ENCODE measurements at regions not wholly inside any gene's neighbourhood (a gene's known extent, or its start where the extent isn't known, plus 50 kb on each side); places are given as distances from the start of the nearest gene placed in this dataset.
"Not testable (repeated sequence)": the region's sequence is repeated elsewhere in the genome, so short reads cannot be mapped to it uniquely, and the experiment has no call there.

DNA sequence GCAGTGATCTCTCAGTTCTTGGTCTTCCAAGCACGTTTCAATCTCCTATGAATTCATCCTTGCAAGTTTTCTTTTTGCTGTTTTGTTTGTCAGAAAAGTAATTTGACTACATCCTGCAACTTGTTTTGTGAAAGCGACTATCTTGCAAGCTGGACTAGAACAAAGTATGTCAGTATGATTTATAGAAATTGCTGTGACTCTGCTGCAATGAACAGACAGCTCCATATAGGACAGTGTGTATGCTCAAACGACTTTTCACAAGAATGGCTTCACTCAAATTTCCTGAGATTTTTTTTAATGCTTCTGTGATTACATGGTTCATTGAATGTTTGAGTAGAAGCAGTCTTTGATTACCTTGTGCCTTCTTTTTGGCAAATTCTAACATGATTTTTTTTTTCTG lies 123.5 kb upstream of the TRHDE start:
- DNase-seq: no peak

DNA sequence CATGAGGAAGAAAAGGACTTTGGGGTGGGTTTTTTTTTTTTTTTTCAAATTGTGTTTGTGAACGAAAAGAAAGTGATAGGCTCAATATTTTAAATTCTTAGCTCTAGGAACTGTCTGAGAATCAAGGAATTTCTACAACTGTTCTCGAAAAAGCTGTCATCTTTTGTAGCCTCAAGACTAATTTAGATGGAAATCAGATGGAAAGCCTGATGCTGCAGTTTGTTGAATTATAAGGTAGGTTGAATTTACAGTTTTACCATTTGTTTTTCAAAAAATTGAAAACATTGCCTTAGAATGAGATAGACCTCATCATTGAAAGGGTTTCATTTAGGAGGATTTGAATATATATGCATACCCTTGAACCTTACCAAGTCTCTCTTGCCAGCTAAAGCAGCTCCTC lies 109.3 kb upstream of the TRHDE start:
- no peak for DNase-seq

DNA sequence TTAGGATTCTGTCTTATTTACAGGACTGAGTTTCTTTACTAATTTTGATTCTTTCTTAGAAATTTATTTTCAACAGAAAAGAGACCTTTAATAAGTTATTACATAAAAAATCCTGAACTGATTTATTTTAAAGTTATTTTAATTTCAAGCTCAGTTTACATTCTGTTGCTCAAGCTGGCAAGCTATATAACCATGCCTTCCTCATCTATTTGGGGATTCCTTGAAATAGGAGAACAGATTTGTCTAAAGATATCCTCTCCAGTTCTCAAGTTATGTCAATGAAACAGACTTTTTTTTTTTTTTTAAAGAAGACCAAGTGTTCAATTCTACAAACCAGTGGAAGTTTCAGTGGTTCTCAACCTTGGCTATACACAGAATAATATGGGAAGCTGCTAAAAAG lies 103.3 kb upstream of the TRHDE start:
- no peak for DNase-seq

DNA sequence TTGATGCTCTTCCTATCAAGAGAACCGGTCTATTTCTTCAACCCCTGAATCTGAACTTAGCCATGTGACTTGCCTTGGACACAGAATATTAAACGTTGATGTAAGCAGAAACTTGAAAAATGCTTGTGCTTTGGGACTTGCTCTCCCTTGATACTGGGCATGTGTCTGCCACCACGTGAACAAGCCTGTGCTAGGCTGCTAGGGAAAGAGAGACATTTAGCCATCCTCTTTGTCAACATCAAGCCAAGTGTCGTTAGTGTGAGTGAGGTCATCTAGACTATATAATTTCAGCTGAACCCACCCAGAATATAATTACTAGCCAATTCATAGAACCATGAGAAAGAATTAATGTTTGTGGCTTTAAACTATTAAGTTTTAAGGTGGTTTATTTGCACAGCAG lies 98.2 kb upstream of the TRHDE start:
- DNase-seq: no peak

DNA sequence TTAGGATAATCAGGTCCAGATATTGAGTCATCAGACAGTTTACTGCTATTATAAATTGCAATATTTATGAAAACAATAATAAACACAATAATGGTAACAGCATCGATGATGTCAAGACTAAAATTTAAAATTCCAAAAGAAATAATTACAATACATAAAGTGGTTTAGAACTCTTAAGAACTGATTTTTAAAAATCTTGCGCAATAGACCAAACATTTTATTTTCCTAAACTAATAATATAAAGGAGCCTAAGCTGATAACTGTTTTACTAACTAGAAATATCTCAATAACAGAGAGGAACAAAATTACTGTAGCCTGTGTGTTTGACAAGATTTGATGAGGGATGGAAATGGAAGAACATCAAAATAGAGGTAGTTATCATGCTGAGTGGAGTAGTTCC lies 93.9 kb upstream of the TRHDE start:
- DNase-seq: no peak

DNA sequence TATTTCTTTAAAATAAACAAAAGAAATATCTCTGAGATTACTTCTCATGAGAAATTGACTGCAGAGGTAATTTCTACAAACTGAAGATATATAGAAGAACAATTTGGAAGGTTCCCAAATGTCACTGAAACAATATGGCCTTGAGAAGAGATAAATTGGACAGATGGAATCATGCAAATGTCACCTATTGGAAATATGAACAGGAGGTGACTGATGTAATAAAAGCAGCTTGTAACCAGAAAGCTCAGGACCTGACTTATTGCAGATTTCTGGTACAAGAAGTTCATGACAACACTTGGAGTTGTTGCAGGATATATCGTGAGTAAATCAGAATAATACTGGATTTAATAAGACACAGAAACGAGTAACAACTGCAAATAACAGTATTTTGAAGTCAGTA lies 93.3 kb upstream of the TRHDE start:
- DNase-seq: no peak

DNA sequence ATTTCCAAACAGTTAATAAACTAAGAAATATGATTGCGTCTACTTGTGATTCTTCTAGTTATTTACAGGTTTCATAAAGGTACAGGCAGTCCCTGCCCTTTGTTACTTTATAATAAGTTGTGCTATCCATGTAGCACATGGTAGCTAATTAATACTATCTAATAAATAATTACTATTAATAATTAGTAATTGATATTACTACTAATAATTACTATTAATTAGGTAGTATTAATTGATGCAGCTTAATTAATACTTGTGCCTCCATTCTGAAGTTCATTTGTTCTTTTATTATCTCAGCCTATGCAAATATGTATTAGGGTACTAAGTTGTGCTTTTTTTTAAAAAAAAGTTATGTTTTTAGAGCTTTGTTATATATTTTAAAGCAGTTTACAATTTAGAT lies 92.3 kb upstream of the TRHDE start:
- DNase-seq: no peak

DNA sequence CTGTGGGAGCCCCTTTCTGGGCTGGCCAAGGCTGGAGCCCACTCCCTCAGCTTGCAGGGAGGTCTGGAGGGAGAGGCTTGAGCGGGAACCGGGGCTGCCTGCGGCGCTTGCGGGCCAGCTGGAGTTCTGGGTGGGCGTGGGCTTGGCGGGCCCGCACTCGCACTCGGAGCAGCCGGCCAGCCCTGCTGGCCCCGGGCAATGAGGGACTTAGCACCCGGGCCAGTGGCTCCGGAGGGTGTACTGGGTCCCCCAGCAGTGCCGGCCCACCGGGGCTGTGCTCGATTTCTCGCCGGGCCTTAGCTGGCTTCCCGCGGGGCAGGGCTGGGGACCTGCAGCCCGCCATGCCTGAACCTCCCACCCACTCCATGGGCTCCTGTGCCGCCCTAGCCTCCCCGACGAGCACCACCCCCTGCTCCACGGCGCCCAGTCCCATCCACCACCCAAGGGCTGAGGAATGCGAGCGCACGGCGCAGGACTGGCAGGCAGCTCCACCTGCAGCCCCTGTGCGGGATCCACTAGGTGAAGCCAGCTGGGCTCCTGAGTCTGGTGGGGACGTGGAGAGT lies 87.1 kb upstream of the TRHDE start:
- not testable (repeated sequence) for DNase-seq

DNA sequence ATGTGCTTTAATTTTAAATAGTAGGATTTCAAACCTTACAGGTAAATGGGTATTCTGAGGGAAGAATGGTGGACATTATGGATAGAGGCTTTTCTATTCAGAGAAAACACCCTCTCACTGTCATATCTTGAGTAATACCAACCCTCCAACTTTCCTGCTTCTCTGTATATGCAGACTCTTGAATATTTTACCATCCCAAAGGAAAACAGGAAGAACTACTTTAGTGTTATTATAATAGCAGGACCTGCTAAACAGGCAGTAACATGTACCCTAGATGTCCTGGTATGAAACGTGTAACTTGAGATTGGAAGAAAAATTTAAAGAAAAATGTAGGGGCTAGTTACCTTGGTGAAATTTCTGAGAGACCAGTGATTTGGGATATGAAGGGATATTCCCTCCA lies 82.9 kb upstream of the TRHDE start:
- no peak for DNase-seq

DNA sequence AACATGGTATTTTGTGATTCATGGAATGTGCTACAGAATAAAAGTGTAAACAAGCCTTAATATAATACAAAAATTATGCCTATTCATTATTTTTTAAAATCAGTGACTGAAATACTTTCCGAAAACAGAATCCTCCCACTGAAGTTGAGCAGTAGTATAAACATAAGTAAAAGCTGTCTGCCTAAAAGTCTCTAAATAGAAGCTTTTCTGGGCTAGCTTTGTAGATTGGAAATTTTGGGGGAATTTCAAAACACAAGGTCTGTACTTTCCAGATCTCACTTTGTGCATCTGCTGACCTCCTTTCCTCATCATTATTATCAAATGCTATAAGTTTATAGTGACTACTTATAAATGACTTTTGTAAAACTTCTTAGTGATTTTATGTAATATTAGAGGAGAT lies 80.4 kb upstream of the TRHDE start:
- DNase-seq: no peak

DNA sequence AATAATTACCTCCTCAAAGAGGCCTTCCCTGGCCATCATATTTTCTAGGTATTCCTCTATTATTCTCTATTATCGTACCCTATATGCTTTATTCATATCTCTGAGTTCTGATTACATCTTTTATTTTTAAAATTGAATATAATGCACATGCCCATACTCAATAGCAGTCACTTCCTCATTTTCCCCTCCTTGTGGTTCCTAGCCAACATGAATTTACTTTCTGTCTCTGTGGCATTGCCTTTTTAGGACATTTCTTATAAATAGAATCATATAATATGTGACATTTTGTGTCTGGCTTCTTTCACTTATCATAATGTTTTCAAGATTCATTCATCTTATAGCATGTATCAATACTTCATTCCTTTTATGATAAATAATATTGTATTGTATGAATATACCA lies 74.4 kb upstream of the TRHDE start:
- DNase-seq: no peak

DNA sequence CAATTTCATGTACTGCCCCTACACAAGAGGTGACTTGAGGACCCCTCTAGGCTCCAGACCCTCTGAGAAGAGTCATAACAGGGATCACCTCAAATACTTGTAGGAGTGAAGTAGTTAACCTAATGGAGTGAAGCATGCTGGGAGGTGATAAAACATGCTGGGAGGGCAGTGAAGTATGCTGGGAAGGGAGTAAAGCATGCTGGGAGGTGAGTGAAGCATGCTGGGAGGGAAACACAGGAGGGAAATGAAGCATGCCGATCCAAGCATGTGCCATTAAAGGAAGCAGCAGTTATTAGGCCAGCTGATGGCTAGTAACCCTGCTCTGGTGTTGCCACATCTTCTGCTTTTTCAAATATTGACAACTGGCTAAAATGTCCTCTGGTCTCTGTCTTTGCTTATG lies 70.7 kb upstream of the TRHDE start:
- DNase-seq: no peak

DNA sequence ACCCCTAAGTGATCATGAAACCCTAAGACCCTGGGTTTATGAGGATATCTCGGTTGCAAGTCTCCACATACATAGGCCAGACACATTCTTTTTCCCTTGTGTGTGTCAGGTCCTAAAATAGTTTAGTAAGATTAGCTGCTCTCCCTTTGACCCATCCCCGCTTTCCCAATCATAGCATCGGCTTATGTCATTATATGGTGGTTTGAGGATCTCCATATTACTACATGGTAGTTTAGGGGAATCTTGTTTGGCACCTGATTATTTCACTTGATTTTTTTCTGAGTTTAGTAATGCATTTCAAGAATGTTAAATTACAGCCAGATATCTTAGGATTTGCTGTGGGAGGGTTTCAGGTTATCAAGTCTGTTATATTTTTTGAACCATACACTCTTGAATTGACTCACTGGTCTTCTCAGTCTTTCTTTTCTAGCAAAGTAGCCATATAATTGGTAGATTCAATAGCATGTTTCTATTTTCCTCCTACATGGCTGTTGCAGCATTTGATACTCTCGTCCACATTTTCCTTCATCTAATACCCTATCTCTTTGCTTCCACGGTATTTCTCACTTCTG lies 68.3 kb upstream of the TRHDE start:
- DNase-seq: no peak

DNA sequence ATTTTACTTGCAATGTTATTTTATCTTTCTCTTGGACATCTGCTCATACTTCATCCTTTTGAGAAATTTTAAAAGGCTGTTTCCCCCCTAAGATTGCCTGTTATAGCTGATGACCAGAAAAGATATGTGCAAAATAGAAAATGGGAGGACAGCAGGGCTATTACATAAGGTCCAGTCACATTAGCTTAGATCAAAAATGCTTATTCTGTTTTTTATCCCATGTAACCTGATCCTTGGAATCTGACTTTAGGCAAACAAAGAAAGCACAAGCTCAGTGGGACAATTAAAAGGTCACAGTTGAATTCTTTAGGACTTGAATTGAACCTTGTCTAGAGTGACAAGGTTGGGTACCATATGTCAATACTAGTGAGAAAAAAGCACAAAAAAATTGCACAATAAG lies 65.1 kb upstream of the TRHDE start:
- no peak for DNase-seq

DNA sequence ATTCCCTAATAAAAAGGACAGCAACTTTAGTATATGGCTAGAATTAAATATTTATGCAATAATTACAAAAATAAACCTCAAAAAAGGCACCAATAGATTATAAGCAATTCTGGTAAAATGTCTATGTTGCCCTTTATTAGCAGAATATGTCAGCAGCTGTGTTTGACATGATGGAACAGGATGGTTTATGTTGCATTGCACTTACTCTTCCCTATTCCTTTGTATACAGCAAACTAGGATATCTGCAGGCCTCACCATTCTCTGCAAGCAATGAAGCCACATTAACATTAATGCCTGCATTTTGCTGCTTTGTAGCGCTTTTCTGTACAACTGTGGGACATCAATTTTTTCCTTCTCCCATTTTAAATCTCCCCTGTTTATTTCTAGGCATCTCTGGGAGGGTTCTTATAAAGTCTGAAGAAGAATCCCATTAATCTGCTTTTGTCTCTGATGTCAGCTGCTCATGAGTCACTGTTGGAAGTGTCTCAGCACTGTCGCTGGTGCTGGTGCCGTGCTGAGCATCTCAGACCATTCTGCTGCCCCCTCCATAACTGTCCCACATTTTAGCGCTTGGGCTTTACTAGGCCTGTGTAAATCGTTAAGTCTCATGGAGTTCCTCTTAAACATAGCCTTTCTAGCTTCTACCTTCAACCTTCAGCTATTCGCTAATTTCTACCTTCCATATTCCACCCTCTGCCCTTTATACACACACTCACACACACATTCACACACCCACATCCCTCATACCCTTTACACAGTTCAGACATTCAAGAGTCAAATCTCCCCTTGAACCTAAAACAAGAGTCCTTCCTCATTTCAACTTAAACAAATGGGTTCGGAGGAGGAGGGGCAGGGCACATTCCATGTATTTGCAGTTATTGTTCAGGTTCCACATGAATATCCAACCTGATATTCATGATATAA lies 64.4 kb upstream of the TRHDE start:
- peak in 21 of 56 donors; percentile 0 to 65 (median 6) for DNase-seq

DNA sequence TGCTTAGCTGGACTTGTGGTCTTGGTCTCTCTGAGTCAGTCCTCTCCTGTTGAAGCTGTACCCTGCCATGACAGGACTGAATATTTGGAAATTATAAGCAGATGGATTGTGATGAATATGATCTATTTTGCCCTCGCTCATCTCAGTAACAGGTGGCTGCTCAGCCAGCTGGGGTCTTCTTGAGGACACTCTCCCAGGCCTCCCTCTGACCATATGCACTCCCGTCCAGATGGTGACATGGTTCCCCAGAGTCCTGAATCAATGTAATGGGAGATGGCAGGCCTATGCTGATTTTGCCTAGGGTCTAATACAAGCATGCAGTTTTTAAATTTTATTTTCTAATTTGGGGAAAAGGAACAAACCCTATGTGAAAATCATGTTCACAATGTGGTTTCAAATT lies 63.1 kb upstream of the TRHDE start:
- no peak for DNase-seq

DNA sequence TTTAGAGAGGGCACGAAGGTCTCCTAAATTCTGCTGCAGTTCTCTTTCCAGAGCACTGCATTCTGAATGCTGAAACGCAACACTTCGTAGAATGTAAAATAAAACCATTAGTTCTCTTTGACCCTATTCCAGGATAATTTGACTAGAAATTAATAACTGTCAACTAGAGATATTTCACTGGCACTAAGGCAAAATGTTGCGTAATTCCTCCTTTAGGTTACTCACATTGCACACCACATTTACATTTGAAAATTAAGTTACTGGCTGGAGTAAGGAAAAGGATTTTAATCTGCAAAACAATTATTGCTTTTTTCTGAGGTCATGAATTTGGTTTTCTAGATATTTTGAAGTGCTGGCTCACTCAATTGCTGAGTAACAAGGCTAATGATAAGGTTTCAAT lies 58.0 kb upstream of the TRHDE start:
- no peak for DNase-seq

DNA sequence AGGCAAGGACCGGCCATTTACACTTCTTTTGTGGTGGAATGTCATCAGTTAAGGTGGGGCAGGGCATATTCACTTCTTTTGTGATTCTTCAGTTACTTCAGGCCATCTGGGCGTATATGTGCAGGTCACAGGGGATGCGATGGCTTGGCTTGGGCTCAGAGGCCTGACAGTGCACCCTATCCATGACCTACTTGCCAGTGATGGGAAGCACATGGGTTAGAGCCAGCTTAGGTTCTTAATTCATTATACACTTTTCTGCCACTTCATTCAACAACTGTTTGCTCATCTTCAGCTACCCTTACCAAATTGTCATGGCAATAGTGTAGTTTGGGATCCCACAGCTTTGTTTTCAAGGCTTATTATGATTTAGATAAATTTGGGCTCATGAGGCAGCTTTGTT lies 56.9 kb upstream of the TRHDE start:
- not testable (repeated sequence) for DNase-seq

DNA sequence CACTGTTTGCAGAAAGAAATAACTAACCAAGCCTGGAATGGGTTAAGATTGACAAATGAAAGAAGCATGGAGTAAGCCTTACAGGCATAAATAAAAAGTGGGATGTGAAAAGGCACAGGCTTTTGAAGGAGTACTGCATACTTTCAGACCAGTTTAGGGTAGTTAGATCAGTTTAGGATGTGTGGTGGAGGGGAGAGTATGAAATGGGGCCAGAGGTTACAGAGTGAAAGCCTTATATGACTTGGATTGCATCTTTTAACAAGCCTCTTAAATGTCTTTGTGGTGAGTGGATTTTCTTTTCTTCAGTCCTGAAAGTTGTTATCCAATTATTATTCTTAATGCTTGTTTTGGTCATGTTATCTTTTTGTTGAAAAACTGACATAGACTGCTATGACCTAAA lies 52.2 kb upstream of the TRHDE start:
- no peak for DNase-seq
